Nephron (organoid): ENCODE measurements at regions not wholly inside any gene's neighbourhood (a gene's known extent, or its start where the extent isn't known, plus 50 kb on each side); places are given as distances from the start of the nearest gene placed in this dataset.

Source experiments
- H3K27ac Mint-ChIP-seq, 3 experiments: 2 replicates each; pipeline ENCODE4 v1.8.0; 2020; ENCODE audit warnings: mixed read lengths in 3 of 3, mild to moderate bottlenecking in 2 of 3, moderate library complexity in 1 of 3
- H3K27me3 Mint-ChIP-seq: 2 replicates; pipeline ENCODE4 v1.8.0; 2021; ENCODE audit warnings: low read depth, mild to moderate bottlenecking, moderate library complexity, mixed read lengths
- H3K36me3 Mint-ChIP-seq: 2 replicates; pipeline ENCODE4 v1.8.0; 2020; ENCODE audit warnings: low read depth, mixed read lengths
- H3K4me1 Mint-ChIP-seq: 2 replicates; pipeline ENCODE4 v1.8.0; 2020; ENCODE audit warnings: mixed read lengths
- H3K4me3 Mint-ChIP-seq, 3 experiments: 2 replicates each; pipeline ENCODE4 v1.8.0; 2020; ENCODE audit warnings: mild to moderate bottlenecking in 3 of 3, mixed read lengths in 3 of 3, moderate library complexity in 2 of 3
- H3K9me3 Mint-ChIP-seq: 2 replicates; pipeline ENCODE4 v1.8.0; 2020; ENCODE audit warnings: mixed read lengths
- CTCF ChIP-seq, 3 experiments: fragments of 200-600 bp; sonication (generic); IDR thresholded peaks; one replicate each; pipeline ENCODE4 v1.5.0; 2021; ENCODE audit warnings: antibody characterized with exemption in 3 of 3; ENCODE audit not compliant: unreplicated experiment in 3 of 3

DNA sequence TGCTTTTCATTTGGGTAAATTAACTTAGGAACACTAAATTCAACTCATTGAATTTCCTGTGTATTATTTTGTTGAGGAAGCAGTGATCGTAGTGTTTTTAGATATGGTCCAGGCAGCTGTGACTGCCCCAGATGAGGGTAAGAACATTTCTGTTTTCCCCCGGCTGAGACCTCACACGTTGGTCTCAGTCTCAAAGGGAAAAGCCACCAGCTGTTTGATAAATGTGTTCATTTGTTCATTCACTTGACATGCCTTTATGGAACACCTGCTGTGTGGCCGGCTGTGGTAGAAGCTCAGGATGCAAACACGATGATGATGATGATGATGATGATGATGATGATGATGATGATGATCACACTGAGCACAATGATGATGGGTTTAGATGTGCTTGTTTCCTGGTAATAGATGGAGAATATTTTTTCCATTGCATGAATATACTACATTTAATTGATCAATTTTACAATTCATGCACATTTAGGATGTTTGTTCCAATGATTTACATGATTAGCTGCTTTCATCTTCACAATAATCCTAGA lies 125.6 kb upstream of the ZNF32 start:
- no peak for TF ChIP-seq CTCF (IDR thresholded peaks at IDR 0.05; ENCODE audit: unreplicated experiment in 3 of 3)
- Mint-ChIP-seq H3K27me3 (no peaks in the 10 kb centered on the region), H3K4me3 (no peak overlapping the region), H3K9me3 (peaks cover 24% of the 10 kb centered on the region), H3K27ac (no peak overlapping the region), H3K36me3 (peaks cover 4% of the 10 kb centered on the region), H3K4me1 (no peaks in the 10 kb centered on the region)

- Mint-ChIP-seq H3K27me3 (no peaks in the 10 kb centered on the region), H3K4me1 (no peaks in the 10 kb centered on the region), H3K4me3 (no peak overlapping the region), H3K9me3 (peaks cover 24% of the 10 kb centered on the region), H3K27ac (no peak overlapping the region), H3K36me3 (peaks cover 4% of the 10 kb centered on the region)
- no peak for TF ChIP-seq CTCF (IDR thresholded peaks at IDR 0.05; ENCODE audit: unreplicated experiment in 3 of 3)
These were observed 125.1 kb upstream of the ZNF32 start for GRCh38 chr10:43773736-43774135.

DNA sequence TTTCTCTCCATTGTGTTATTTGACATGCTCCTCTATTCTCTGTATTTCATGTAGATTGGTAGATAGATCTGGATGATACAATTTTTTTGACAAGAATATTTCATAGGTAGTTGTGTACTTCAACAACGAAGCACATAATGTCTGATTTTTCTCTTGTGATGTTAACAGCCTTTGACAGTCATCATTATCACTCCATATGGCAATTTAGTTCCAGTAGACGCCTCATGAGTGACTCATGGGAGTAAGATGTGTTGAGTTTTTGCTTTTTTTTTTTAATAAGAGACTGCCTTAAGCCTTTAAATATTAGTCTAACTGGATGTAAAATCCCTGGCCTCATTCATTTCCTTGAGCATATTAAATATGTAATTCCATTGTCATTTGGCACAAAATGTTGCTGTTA lies 123.5 kb upstream of the ZNF32 start:
- no peak for TF ChIP-seq CTCF (IDR thresholded peaks at IDR 0.05; ENCODE audit: unreplicated experiment in 3 of 3)
- H3K36me3 Mint-ChIP-seq: peaks cover 4% of the 10 kb centered on the region
- H3K27ac Mint-ChIP-seq: no peak overlapping the region
- H3K9me3 Mint-ChIP-seq: peaks cover 37% of the 10 kb centered on the region
- H3K27me3 Mint-ChIP-seq: no peaks in the 10 kb centered on the region
- H3K4me1 Mint-ChIP-seq: no peaks in the 10 kb centered on the region
- H3K4me3 Mint-ChIP-seq: no peak overlapping the region

- Mint-ChIP-seq H3K27ac (no peak overlapping the region), H3K27me3 (no peaks in the 10 kb centered on the region), H3K4me3 (no peak overlapping the region), H3K4me1 (no peaks in the 10 kb centered on the region), H3K36me3 (peaks cover 4% of the 10 kb centered on the region), H3K9me3 (peaks cover 42% of the 10 kb centered on the region)
- no peak for TF ChIP-seq CTCF (IDR thresholded peaks at IDR 0.05; ENCODE audit: unreplicated experiment in 3 of 3)
These were observed 123.0 kb upstream of the ZNF32 start for GRCh38 chr10:43771675-43772074.

GRCh38 chr10:43765516-43765915 lies 116.8 kb upstream of the ZNF32 start:
- Mint-ChIP-seq H3K36me3 (no peaks in the 10 kb centered on the region), H3K27ac (no peak overlapping the region), H3K4me1 (no peaks in the 10 kb centered on the region), H3K27me3 (peaks cover 5% of the 10 kb centered on the region), H3K4me3 (no peak overlapping the region), H3K9me3 (peaks cover 35% of the 10 kb centered on the region)
- no peak for TF ChIP-seq CTCF (IDR thresholded peaks at IDR 0.05; ENCODE audit: unreplicated experiment in 3 of 3)

DNA sequence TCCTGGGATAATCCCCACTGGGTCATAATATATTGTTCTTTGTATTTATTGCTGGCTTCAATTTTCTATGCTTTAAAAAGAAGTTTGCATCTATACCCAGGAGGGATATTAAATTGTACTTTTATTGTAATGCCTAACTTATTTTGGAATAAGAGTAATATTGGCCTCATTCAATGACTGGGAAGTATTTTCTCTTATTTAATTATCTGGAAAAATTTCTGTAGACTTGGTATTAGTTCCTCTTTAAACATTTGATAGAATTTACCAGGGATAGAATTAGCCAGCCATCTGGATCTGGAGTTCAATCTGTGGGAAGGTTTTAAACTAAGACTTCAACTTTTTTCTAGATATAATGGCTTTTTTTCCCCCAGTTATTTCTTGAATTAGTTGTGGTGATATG lies 115.2 kb upstream of the ZNF32 start:
- Mint-ChIP-seq H3K9me3 (peaks cover 26% of the 10 kb centered on the region), H3K4me1 (no peaks in the 10 kb centered on the region), H3K4me3 (no peak overlapping the region), H3K27ac (no peak overlapping the region), H3K27me3 (peaks cover 10% of the 10 kb centered on the region), H3K36me3 (no peaks in the 10 kb centered on the region)
- no peak for TF ChIP-seq CTCF (IDR thresholded peaks at IDR 0.05; ENCODE audit: unreplicated experiment in 3 of 3)
